GM23248 (cell line): ENCODE measurements at regions not wholly inside any gene's neighbourhood (a gene's known extent, or its start where the extent isn't known, plus 50 kb on each side); places are given as distances from the start of the nearest gene placed in this dataset.

ENCODE experiments used
- DNase-seq: peaks from one replicate; pipeline ENCODE4 v3.0.0-alpha.2; 2015
- H2AFZ ChIP-seq: fragments of 200-600 bp; sonication (generic); 2 replicates; pipeline ENCODE4 v1.6.1; 2016; ENCODE audit warnings: antibody characterized with exemption
- H3F3A ChIP-seq: fragments of 200-600 bp; sonication (generic); 2 replicates; pipeline ENCODE4 v1.6.1; 2016; ENCODE audit warnings: mild to moderate bottlenecking, antibody characterized with exemption, mixed run types; ENCODE audit not compliant: insufficient read depth
- H3K27ac ChIP-seq: fragments of 200-600 bp; sonication (generic); 2 replicates; pipeline ENCODE4 v1.5.1; 2016; ENCODE audit warnings: mild to moderate bottlenecking
- H3K27me3 ChIP-seq: fragments of 200-600 bp; sonication (generic); replicated peaks from 2 replicates; pipeline ENCODE4 v1.6.1; 2016; ENCODE audit warnings: mild to moderate bottlenecking; ENCODE audit not compliant: insufficient read depth
- H3K36me3 ChIP-seq: fragments of 200-600 bp; sonication (generic); 2 replicates; pipeline ENCODE4 v1.6.1; 2016; ENCODE audit warnings: low read depth, mild to moderate bottlenecking
- H3K4me1 ChIP-seq: fragments of 200-600 bp; sonication (generic); 2 replicates; pipeline ENCODE4 v1.6.1; 2016; ENCODE audit warnings: mild to moderate bottlenecking; ENCODE audit not compliant: insufficient read depth
- H3K4me2 ChIP-seq: fragments of 200-600 bp; sonication (generic); one replicate; pipeline ENCODE4 v1.6.1; 2016; ENCODE audit warnings: mild to moderate bottlenecking; ENCODE audit not compliant: unreplicated experiment
- H3K4me3 ChIP-seq: fragments of 200-600 bp; sonication (generic); 2 replicates; pipeline ENCODE4 v1.5.1; 2016; ENCODE audit warnings: mild to moderate bottlenecking
- H3K79me2 ChIP-seq: fragments of 200-600 bp; sonication (generic); 2 replicates; pipeline ENCODE4 v1.6.1; 2016; ENCODE audit warnings: mild to moderate bottlenecking; ENCODE audit not compliant: insufficient read depth
- H3K9ac ChIP-seq: fragments of 200-600 bp; sonication (generic); 2 replicates; pipeline ENCODE4 v1.6.1; 2016; ENCODE audit warnings: mild to moderate bottlenecking
- H3K9me2 ChIP-seq: fragments of 200-600 bp; sonication (generic); 2 replicates; pipeline ENCODE4 v1.6.1; 2016; ENCODE audit warnings: mixed run types, mild to moderate bottlenecking, moderate library complexity; ENCODE audit not compliant: insufficient read depth
- H3K9me3 ChIP-seq: fragments of 200-600 bp; sonication (generic); one replicate; pipeline ENCODE4 v1.6.1; 2017; ENCODE audit warnings: low read depth
- H4K20me1 ChIP-seq: fragments of 200-600 bp; sonication (generic); 2 replicates; pipeline ENCODE4 v1.6.0; 2016; ENCODE audit not compliant: insufficient read depth
- EZH2 ChIP-seq: fragments of 200-600 bp; sonication (generic); IDR thresholded peaks from 2 replicates; pipeline ENCODE4 v1.6.1; 2018; ENCODE audit warnings: antibody characterized with exemption, mild to moderate bottlenecking; ENCODE audit not compliant: insufficient read depth, poor library complexity, severe bottlenecking
- EZH2phosphoT487 ChIP-seq: fragments of 200-600 bp; sonication (generic); IDR thresholded peaks from 2 replicates; pipeline ENCODE4 v1.6.1; 2018; ENCODE audit warnings: antibody characterized with exemption, moderate library complexity, mild to moderate bottlenecking, low read depth; ENCODE audit not compliant: insufficient read depth
- WGBS, 2 experiments: methylation state at CpG; one replicate each; pipeline ENCODE4 v1.1.6; 2015 to 2017; ENCODE audit warnings: low lambda C conversion rate in 2 of 2, low coverage in 1 of 2; ENCODE audit errors: missing lambda C conversion rate in 2 of 2; 5-methylcytosine and 5-hydroxymethylcytosine counted together
- in situ Hi-C: fragments of 300-500 bp; cut with MboI; formaldehyde crosslinking; loops from 2 replicates; pipeline ENCODE4 v1.15.0; 2020

DNA sequence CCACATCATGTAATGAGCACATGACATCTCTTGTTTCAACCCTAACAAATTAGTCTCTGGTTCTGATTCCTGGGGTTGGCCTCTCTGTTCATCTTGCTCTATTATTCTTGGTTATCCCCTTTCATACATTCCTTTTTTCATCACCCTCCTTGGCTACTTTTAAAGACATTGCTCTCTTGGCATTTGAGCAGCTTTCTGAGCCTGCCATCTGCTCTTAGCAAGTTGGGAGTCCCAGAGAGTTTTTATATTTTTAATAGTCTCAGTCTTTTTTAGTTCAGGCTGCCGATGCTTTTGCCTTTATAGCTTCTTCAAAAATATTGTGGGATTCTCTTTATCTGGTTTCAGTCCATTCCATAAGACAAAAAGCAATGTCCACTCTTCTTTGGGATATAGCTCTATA is 1270.9 kb downstream of the ADGRL3 start:
- H3K9me3 ChIP-seq: no peaks in the 10 kb centered on the region
- WGBS, 2 experiments: 25 to 28% methylated on average over 1 of the region's 1 CpG

DNA sequence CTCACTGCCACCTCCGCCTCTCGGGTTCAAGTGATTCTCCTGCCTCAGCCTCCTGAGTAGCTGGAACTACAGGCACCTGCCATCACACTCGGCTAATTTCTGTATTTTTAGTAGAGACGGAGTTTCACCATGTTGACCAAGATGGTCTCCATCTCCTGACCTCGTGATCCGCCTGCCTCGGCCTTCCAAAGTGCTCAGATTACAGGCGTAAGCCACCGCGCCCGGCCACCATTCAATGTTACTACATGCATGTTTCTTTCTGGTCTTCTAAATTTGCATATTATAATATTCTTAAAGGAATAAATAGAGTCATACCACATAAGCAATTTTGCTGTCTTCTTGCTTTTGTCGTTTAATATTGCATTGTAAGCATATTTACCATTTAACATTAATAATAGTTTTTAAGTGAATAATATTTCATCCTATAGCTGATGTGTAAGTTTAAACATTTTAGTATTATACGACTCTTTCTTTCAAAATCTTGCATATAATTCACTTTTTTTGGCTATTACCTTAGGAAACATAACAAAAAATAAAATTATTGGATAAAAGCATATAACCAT is 1270.4 kb downstream of the ADGRL3 start:
- H3K9me2 ChIP-seq: no peaks in the 10 kb centered on the region
- no peak overlapping the region for H3K4me3 ChIP-seq
- H4K20me1 ChIP-seq: no peaks in the 10 kb centered on the region
- no peaks in the 10 kb centered on the region for H3K27me3 ChIP-seq
- H3K36me3 ChIP-seq: no peaks in the 10 kb centered on the region
- H3K79me2 ChIP-seq: no peaks in the 10 kb centered on the region
- DNase-seq: no peak
- in situ Hi-C loops: no loop called here
- no peak overlapping the region for H2AFZ ChIP-seq
- no peak overlapping the region for H3K27ac ChIP-seq
- no peak overlapping the region for H3K4me2 ChIP-seq
- H3K9ac ChIP-seq: no peak overlapping the region
- 44 to 49% methylated on average over 13 of the region's 13 CpGs for WGBS, 2 experiments
- no peaks in the 10 kb centered on the region for H3K4me1 ChIP-seq
- H3F3A ChIP-seq: no peaks in the 10 kb centered on the region
- TF ChIP-seq EZH2 (no peak), EZH2phosphoT487 (no peak)
- H3K9me3 ChIP-seq: no peaks in the 10 kb centered on the region

More for the DNA sequence above, 1270.9 kb downstream of the ADGRL3 start:
- H3K79me2 ChIP-seq: no peaks in the 10 kb centered on the region
- in situ Hi-C loops: no loop called here
- no peak overlapping the region for H2AFZ ChIP-seq
- DNase-seq: no peak
- no peaks in the 10 kb centered on the region for H3K36me3 ChIP-seq
- no peak overlapping the region for H3K9ac ChIP-seq
- H3K4me3 ChIP-seq: no peak overlapping the region
- no peaks in the 10 kb centered on the region for H3F3A ChIP-seq
- TF ChIP-seq EZH2phosphoT487 (no peak), EZH2 (no peak)
- no peak overlapping the region for H3K27ac ChIP-seq
- no peaks in the 10 kb centered on the region for H3K9me2 ChIP-seq
- H3K27me3 ChIP-seq: no peaks in the 10 kb centered on the region
- no peaks in the 10 kb centered on the region for H4K20me1 ChIP-seq
- no peaks in the 10 kb centered on the region for H3K4me1 ChIP-seq
- H3K4me2 ChIP-seq: no peak overlapping the region

DNA sequence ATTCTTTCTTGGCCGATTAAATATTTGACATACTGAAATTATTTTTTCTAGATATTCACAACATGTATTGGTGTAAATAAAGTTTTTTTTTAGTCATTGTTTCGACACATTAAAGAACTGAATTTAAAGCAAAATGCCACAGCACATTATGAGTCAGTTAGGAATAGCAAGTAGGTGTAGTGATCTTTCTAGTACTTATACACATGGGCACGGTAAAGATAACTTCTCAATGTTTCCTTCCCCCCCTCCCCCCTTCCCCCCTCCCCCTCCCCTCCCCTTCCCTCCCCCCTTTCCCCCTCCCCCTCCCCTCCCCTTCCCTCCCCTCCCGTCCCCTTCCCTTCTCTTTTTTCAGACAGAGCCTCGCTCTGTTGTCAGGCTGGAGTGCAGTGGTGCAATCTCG is 1269.9 kb downstream of the ADGRL3 start:
- no peak overlapping the region for H3K4me2 ChIP-seq
- no peaks in the 10 kb centered on the region for H3K4me1 ChIP-seq
- no peaks in the 10 kb centered on the region for H3K36me3 ChIP-seq
- no peak overlapping the region for H3K27ac ChIP-seq
- H3K27me3 ChIP-seq: no peaks in the 10 kb centered on the region
- no peak overlapping the region for H3K9ac ChIP-seq
- TF ChIP-seq EZH2 (no peak), EZH2phosphoT487 (no peak)
- H3K4me3 ChIP-seq: no peak overlapping the region
- in situ Hi-C loops: no loop called here
- no peaks in the 10 kb centered on the region for H3K9me3 ChIP-seq
- no peaks in the 10 kb centered on the region for H3K79me2 ChIP-seq
- no peaks in the 10 kb centered on the region for H3F3A ChIP-seq
- 38 to 45% methylated on average over 4 to 6 of the region's 6 CpGs for WGBS, 2 experiments
- H4K20me1 ChIP-seq: no peaks in the 10 kb centered on the region
- no peaks in the 10 kb centered on the region for H3K9me2 ChIP-seq
- H2AFZ ChIP-seq: no peak overlapping the region
- no peak for DNase-seq

DNA sequence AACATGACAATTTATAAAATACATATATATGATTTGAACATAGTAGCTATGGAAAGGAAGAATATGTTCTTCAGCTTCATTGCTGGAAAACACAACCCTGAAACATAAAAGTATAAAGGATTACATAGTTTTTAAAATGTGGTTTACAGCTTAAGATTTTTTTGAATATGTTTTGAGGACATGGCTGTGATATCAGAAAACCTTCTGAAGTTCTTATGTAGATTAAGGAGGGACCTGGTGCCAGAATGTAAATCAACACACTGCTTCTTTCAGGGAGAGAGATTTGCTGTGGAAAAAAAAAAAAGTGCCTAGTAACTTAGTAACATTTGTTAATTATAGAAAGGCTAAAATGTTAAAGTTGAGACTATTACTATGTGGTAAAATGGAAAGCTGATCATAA is 1261.8 kb downstream of the ADGRL3 start:
- Histone ChIP-seq H3K4me3 (no peak overlapping the region), H4K20me1 (no peaks in the 10 kb centered on the region), H2AFZ (no peak overlapping the region), H3K4me1 (no peaks in the 10 kb centered on the region), H3K27me3 (no peaks in the 10 kb centered on the region), H3K9me2 (no peaks in the 10 kb centered on the region), H3F3A (no peaks in the 10 kb centered on the region), H3K9me3 (no peaks in the 10 kb centered on the region), H3K9ac (no peak overlapping the region), H3K79me2 (no peaks in the 10 kb centered on the region), H3K36me3 (no peaks in the 10 kb centered on the region), H3K27ac (no peak overlapping the region), H3K4me2 (no peak overlapping the region)
- no peak for TF ChIP-seq EZH2
- no peak for TF ChIP-seq EZH2phosphoT487
- DNase-seq: no peak
- in situ Hi-C loops: no loop called here

DNA sequence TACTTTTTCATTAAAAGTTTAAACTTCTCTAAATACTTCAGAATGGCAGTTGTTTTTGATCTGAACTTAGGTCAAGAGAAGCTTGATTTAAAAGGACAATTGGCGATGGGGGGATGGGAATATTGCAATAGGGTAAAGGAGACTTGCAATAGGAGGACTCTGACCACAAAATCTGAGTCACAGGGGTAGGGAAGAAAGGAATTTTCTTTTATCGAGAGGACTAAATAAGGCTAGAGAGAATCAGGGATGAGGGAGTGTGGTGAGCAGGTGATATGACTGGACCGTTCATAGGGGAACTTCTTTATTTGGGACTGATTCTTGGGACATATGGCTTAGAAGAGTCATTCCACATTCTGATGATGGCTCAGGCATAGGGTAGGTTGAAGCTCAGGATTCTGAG is 1260.2 kb downstream of the ADGRL3 start:
- TF ChIP-seq EZH2 (no peak), EZH2phosphoT487 (no peak)
- Histone ChIP-seq H3K9ac (no peak overlapping the region), H3K4me2 (no peak overlapping the region), H3F3A (no peaks in the 10 kb centered on the region), H3K4me3 (no peak overlapping the region), H3K4me1 (no peaks in the 10 kb centered on the region), H3K9me2 (no peaks in the 10 kb centered on the region), H3K27ac (no peak overlapping the region), H3K9me3 (no peaks in the 10 kb centered on the region), H2AFZ (no peak overlapping the region), H4K20me1 (no peaks in the 10 kb centered on the region), H3K79me2 (no peaks in the 10 kb centered on the region), H3K27me3 (no peaks in the 10 kb centered on the region), H3K36me3 (no peaks in the 10 kb centered on the region)
- WGBS, 2 experiments: 27 to 35% methylated on average over 3 of the region's 3 CpGs
- DNase-seq: no peak
- in situ Hi-C loops: no loop called here
